SK-N-SH (cell line): ENCODE measurements at regions not wholly inside any gene's neighbourhood (a gene's known extent, or its start where the extent isn't known, plus 50 kb on each side); places are given as distances from the start of the nearest gene placed in this dataset.

Experiments
- CTCF ChIA-PET: fragments of 300-600, 350-600 bp; formaldehyde crosslinking; extraction: SDS; loops from one replicate; lab custom pipeline; 2021; lab: Yijun Ruan, JAX
- POLR2A ChIA-PET: fragments of 350-600 bp; sonication (Branson Sonifier 250); formaldehyde crosslinking; extraction: SDS; loops from one replicate; lab custom pipeline; 2020; ENCODE audit warnings: antibody characterized with exemption, inconsistent platforms; lab: Yijun Ruan, JAX
- DNase-seq: peaks from one replicate; pipeline ENCODE4 v3.0.0; 2012
- H2AFZ ChIP-seq: fragments of 200-600 bp; sonication (generic); 2 replicates; pipeline ENCODE4 v1.8.1; 2016; ENCODE audit warnings: antibody characterized with exemption, mild to moderate bottlenecking, low read depth
- H3F3A ChIP-seq: fragments of 200-600 bp; sonication (generic); replicated peaks from 2 replicates; pipeline ENCODE3; 2016; ENCODE audit warnings: antibody characterized with exemption, mild to moderate bottlenecking; ENCODE audit not compliant: insufficient read depth
- H3K27ac ChIP-seq, 2 experiments: fragments of 200-500 bp in 1 of 2; fragments of 200-600 bp in 1 of 2; sonication (Bioruptor generic) in 1 of 2; sonication (generic), shearing (Covaris generic) in 1 of 2; 2 replicates each; pipeline versions ENCODE4 v1.5.1 to v1.6.1; 2014 to 2016; ENCODE audit warnings: low read depth in 2 of 2, inconsistent platforms in 1 of 2, low read length in 1 of 2, mild to moderate bottlenecking in 1 of 2, mixed read lengths in 1 of 2
- H3K27me3 ChIP-seq: fragments of 200-600 bp; sonication (generic), shearing (Covaris generic); 2 replicates; pipeline ENCODE4 v1.6.1; 2016; ENCODE audit warnings: mixed run types; ENCODE audit not compliant: insufficient read depth
- H3K36me3 ChIP-seq, 2 experiments: fragments of 200-500 bp in 1 of 2; fragments of 200-600 bp in 1 of 2; sonication (Bioruptor generic) in 1 of 2; sonication (generic) in 1 of 2; replicated peaks in 1 of 2; 2 replicates each; pipeline versions ENCODE3 to v1.5.1; 2014 to 2016; ENCODE audit warnings: low read length in 1 of 2, mild to moderate bottlenecking in 1 of 2; ENCODE audit not compliant: insufficient read depth in 2 of 2, control insufficient read depth in 1 of 2
- H3K4me1 ChIP-seq, 2 experiments: fragments of 200-500 bp in 1 of 2; fragments of 200-600 bp in 1 of 2; sonication (Bioruptor generic) in 1 of 2; sonication (generic), shearing (Covaris generic) in 1 of 2; 2 replicates each; pipeline versions ENCODE4 v1.5.1 to v1.6.1; 2014 to 2016; ENCODE audit warnings: low read depth in 1 of 2, low read length in 1 of 2, mixed run types in 1 of 2; ENCODE audit not compliant: insufficient read depth in 2 of 2, control insufficient read depth in 1 of 2
- H3K4me2 ChIP-seq: fragments of 200-600 bp; sonication (generic), shearing (Covaris generic); 2 replicates; pipeline ENCODE4 v1.6.1; 2017; ENCODE audit warnings: mixed run types
- H3K4me3 ChIP-seq, 2 experiments: fragments of 200-500 bp in 1 of 2; fragments of 200-600 bp in 1 of 2; sonication (Bioruptor generic) in 1 of 2; sonication (generic), shearing (Covaris generic) in 1 of 2; 2 replicates each; pipeline versions ENCODE4 v1.5.1 to v1.8.1; 2014 to 2016; ENCODE audit warnings: low read depth in 2 of 2, inconsistent platforms in 1 of 2, low read length in 1 of 2, mild to moderate bottlenecking in 1 of 2, mixed read lengths in 1 of 2, moderate library complexity in 1 of 2
- H3K79me2 ChIP-seq: fragments of 200-600 bp; sonication (generic); 2 replicates; pipeline ENCODE4 v1.8.1; 2017; ENCODE audit warnings: mild to moderate bottlenecking; ENCODE audit not compliant: insufficient read depth
- H3K9ac ChIP-seq: fragments of 200-600 bp; sonication (generic); 2 replicates; pipeline ENCODE4 v1.6.1; 2017; ENCODE audit warnings: mixed run types
- H3K9me2 ChIP-seq: fragments of 200-600 bp; sonication (generic); 2 replicates; pipeline ENCODE4 v1.6.1; 2017; ENCODE audit warnings: mixed run types
- H3K9me3 ChIP-seq: fragments of 200-600 bp; sonication (generic); 2 replicates; pipeline ENCODE4 v1.6.1; 2017; ENCODE audit warnings: mixed run types, mild to moderate bottlenecking, moderate library complexity
- H4K20me1 ChIP-seq: fragments of 200-600 bp; sonication (generic); 2 replicates; pipeline ENCODE4 v1.6.1; 2017; ENCODE audit warnings: mild to moderate bottlenecking, mixed run types; ENCODE audit not compliant: insufficient read depth
- CHD2 ChIP-seq: fragments of 150-350 bp; IDR thresholded peaks from 2 replicates; pipeline ENCODE4 v1.6.1; 2018; ENCODE audit warnings: low read length; ENCODE audit not compliant: partially characterized antibody
- ELF1 ChIP-seq: IDR thresholded peaks from 2 replicates; pipeline ENCODE4 v1.4.0; 2012
- EZH2phosphoT487 ChIP-seq: fragments of 200-600 bp; sonication (generic); IDR thresholded peaks from 2 replicates; pipeline ENCODE4 v1.6.1; 2017; ENCODE audit warnings: low read depth, mixed run types, mild to moderate bottlenecking, antibody characterized with exemption, moderate library complexity, borderline replicate concordance
- FOSL2 ChIP-seq: IDR thresholded peaks from 2 replicates; pipeline ENCODE4 v1.4.0; 2012; ENCODE audit warnings: low read depth, mild to moderate bottlenecking, moderate library complexity, borderline replicate concordance
- FOXJ3 ChIP-seq: sonication (generic); formaldehyde crosslinking; IDR thresholded peaks from 2 replicates; pipeline ENCODE4 v1.5.1; 2020; ENCODE audit warnings: mild to moderate bottlenecking, missing genetic modification reagents
- FOXM1 ChIP-seq: IDR thresholded peaks from 2 replicates; pipeline ENCODE4 v1.4.0; 2012; ENCODE audit warnings: low read depth, mild to moderate bottlenecking
- GATA2 ChIP-seq: sonication (generic); formaldehyde crosslinking; IDR thresholded peaks from 2 replicates; pipeline ENCODE4 v1.5.0; 2020; ENCODE audit warnings: mild to moderate bottlenecking, missing genetic modification reagents
- MAX ChIP-seq: IDR thresholded peaks from 2 replicates; pipeline ENCODE4 v1.4.0; 2012; ENCODE audit warnings: low read depth
- MXI1 ChIP-seq: IDR thresholded peaks from 2 replicates; pipeline ENCODE4 v1.6.1; 2012; ENCODE audit warnings: mild to moderate bottlenecking, low read depth, low read length, improper control_type of control experiment
- NFIC ChIP-seq: IDR thresholded peaks from 2 replicates; pipeline ENCODE4 v1.4.0; 2012; ENCODE audit warnings: borderline replicate concordance
- RAD21 ChIP-seq: IDR thresholded peaks from 2 replicates; pipeline ENCODE4 v1.6.1; 2012; ENCODE audit warnings: mild to moderate bottlenecking, low read length
- TAF1 ChIP-seq: IDR thresholded peaks from 2 replicates; pipeline ENCODE4 v1.6.1; 2012; ENCODE audit warnings: low read depth, mild to moderate bottlenecking, low read length, moderate library complexity, borderline replicate concordance
- TCF12 ChIP-seq: IDR thresholded peaks from 2 replicates; pipeline ENCODE4 v1.4.0; 2012
- USF1 ChIP-seq: IDR thresholded peaks from 2 replicates; pipeline ENCODE4 v1.4.0; 2012; ENCODE audit warnings: low read depth, borderline replicate concordance
- YY1 ChIP-seq: IDR thresholded peaks from 2 replicates; pipeline ENCODE4 v1.4.0; 2012; ENCODE audit warnings: low read depth, mild to moderate bottlenecking
- WGBS: methylation state at CpG from one replicate; pipeline ENCODE4 v1.1.6; 2017; ENCODE audit warnings: low lambda C conversion rate; 5-methylcytosine and 5-hydroxymethylcytosine counted together
- TF ChIP-seq, protein P1 (sequence below): fragments of 150-350 bp; IDR thresholded peaks from 2 replicates; pipeline ENCODE4 v1.6.1; 2016; ENCODE audit warnings: mild to moderate bottlenecking, low read depth, low read length
- TF ChIP-seq, protein P2 (sequence below): IDR thresholded peaks from 2 replicates; pipeline ENCODE4 v1.6.1; 2012; ENCODE audit warnings: mild to moderate bottlenecking, low read depth, low read length, moderate library complexity
- TF ChIP-seq, protein P3 (sequence below): fragments of 200-600 bp; sonication (generic); IDR thresholded peaks from 2 replicates; pipeline ENCODE4 v1.6.1; 2017; ENCODE audit warnings: antibody characterized with exemption, mild to moderate bottlenecking, moderate library complexity
- TF ChIP-seq, protein P4 (sequence below): IDR thresholded peaks from 2 replicates; pipeline ENCODE4 v1.4.0; 2012; ENCODE audit warnings: low read depth, borderline replicate concordance

GRCh38 chr2:66865161-66865560, 430.2 kb downstream of the MEIS1 start (continued):
- TF ChIP-seq USF1 (no peak), ELF1 (no peak), MAX (no peak), TCF12 (0 out of 2 replicates have a peak, but pooled peaks have one; percentile 13)

- peaks cover 10 to 20% of the 10 kb centered on the region in 2 experiments for H3K4me1 ChIP-seq
- H3K9me3 ChIP-seq: no peaks in the 10 kb centered on the region
- no peaks in the 10 kb centered on the region for H3K79me2 ChIP-seq
- H2AFZ ChIP-seq: no peak overlapping the region
- H3K9me2 ChIP-seq: no peaks in the 10 kb centered on the region
- H3K36me3 ChIP-seq: no peaks in the 10 kb centered on the region
- H3K27ac ChIP-seq: 0 out of 4 replicates have a peak overlapping the region, but pooled peaks of 1 of the 2 experiments have one; percentile 12
- H3K27me3 ChIP-seq: no peaks in the 10 kb centered on the region
- TF ChIP-seq EZH2phosphoT487 (no peak), FOXM1 (no peak), FOXJ3 (CRISPR knock-in tag) (no peak), RAD21 (no peak), GATA2 (CRISPR knock-in tag) (no peak), FOSL2 (no peak), MXI1 (no peak), NFIC (no peak), ELF1 (no peak), CHD2 (no peak), TAF1 (no peak), YY1 (no peak)
- TF ChIP-seq, protein P1, sequence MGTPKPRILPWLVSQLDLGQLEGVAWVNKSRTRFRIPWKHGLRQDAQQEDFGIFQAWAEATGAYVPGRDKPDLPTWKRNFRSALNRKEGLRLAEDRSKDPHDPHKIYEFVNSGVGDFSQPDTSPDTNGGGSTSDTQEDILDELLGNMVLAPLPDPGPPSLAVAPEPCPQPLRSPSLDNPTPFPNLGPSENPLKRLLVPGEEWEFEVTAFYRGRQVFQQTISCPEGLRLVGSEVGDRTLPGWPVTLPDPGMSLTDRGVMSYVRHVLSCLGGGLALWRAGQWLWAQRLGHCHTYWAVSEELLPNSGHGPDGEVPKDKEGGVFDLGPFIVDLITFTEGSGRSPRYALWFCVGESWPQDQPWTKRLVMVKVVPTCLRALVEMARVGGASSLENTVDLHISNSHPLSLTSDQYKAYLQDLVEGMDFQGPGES: no peak
- TF ChIP-seq, protein P2, sequence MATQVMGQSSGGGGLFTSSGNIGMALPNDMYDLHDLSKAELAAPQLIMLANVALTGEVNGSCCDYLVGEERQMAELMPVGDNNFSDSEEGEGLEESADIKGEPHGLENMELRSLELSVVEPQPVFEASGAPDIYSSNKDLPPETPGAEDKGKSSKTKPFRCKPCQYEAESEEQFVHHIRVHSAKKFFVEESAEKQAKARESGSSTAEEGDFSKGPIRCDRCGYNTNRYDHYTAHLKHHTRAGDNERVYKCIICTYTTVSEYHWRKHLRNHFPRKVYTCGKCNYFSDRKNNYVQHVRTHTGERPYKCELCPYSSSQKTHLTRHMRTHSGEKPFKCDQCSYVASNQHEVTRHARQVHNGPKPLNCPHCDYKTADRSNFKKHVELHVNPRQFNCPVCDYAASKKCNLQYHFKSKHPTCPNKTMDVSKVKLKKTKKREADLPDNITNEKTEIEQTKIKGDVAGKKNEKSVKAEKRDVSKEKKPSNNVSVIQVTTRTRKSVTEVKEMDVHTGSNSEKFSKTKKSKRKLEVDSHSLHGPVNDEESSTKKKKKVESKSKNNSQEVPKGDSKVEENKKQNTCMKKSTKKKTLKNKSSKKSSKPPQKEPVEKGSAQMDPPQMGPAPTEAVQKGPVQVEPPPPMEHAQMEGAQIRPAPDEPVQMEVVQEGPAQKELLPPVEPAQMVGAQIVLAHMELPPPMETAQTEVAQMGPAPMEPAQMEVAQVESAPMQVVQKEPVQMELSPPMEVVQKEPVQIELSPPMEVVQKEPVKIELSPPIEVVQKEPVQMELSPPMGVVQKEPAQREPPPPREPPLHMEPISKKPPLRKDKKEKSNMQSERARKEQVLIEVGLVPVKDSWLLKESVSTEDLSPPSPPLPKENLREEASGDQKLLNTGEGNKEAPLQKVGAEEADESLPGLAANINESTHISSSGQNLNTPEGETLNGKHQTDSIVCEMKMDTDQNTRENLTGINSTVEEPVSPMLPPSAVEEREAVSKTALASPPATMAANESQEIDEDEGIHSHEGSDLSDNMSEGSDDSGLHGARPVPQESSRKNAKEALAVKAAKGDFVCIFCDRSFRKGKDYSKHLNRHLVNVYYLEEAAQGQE: no peak
- TF ChIP-seq, protein P3, sequence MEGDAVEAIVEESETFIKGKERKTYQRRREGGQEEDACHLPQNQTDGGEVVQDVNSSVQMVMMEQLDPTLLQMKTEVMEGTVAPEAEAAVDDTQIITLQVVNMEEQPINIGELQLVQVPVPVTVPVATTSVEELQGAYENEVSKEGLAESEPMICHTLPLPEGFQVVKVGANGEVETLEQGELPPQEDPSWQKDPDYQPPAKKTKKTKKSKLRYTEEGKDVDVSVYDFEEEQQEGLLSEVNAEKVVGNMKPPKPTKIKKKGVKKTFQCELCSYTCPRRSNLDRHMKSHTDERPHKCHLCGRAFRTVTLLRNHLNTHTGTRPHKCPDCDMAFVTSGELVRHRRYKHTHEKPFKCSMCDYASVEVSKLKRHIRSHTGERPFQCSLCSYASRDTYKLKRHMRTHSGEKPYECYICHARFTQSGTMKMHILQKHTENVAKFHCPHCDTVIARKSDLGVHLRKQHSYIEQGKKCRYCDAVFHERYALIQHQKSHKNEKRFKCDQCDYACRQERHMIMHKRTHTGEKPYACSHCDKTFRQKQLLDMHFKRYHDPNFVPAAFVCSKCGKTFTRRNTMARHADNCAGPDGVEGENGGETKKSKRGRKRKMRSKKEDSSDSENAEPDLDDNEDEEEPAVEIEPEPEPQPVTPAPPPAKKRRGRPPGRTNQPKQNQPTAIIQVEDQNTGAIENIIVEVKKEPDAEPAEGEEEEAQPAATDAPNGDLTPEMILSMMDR: no peak
- TF ChIP-seq, protein P4, sequence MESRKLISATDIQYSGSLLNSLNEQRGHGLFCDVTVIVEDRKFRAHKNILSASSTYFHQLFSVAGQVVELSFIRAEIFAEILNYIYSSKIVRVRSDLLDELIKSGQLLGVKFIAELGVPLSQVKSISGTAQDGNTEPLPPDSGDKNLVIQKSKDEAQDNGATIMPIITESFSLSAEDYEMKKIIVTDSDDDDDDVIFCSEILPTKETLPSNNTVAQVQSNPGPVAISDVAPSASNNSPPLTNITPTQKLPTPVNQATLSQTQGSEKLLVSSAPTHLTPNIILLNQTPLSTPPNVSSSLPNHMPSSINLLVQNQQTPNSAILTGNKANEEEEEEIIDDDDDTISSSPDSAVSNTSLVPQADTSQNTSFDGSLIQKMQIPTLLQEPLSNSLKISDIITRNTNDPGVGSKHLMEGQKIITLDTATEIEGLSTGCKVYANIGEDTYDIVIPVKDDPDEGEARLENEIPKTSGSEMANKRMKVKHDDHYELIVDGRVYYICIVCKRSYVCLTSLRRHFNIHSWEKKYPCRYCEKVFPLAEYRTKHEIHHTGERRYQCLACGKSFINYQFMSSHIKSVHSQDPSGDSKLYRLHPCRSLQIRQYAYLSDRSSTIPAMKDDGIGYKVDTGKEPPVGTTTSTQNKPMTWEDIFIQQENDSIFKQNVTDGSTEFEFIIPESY: no peak
- no peak overlapping the region for H3K4me3 ChIP-seq
- POLR2A ChIA-PET: no interaction called here
- no peaks in the 10 kb centered on the region for H4K20me1 ChIP-seq
- H3K9ac ChIP-seq: no peak overlapping the region
- 65% methylated on average over 3 of the region's 3 CpGs for WGBS
- CTCF ChIA-PET: interaction anchor here (0.6 to 1.0 kb wide), 2 partner anchors 31 to 349 kb away, joined by 3 to 5 read pairs; no protein-coding TSS in a partner anchor
- no peak for DNase-seq
- H3K4me2 ChIP-seq: no peak overlapping the region
- peaks cover 16% of the 10 kb centered on the region for H3F3A ChIP-seq
Observed at GRCh38 chr2:66866331-66867062, 431.6 kb downstream of the MEIS1 start.
